Progenitor cell of endocrine pancreas (in vitro differentiated cells): ENCODE measurements at regions not wholly inside any gene's neighbourhood (a gene's known extent, or its start where the extent isn't known, plus 50 kb on each side); places are given as distances from the start of the nearest gene placed in this dataset.

Source experiments
- DNase-seq: peaks from one replicate; pipeline ENCODE4 v3.0.0; 2021; ENCODE audit warnings: low spot score; ENCODE audit not compliant: unreplicated experiment
- H3K27ac Mint-ChIP-seq: 2 replicates; pipeline ENCODE4 v1.8.0; 2021; ENCODE audit warnings: mild to moderate bottlenecking, moderate library complexity, mixed read lengths
- H3K27me3 Mint-ChIP-seq: 2 replicates; pipeline ENCODE4 v1.8.0; 2021; ENCODE audit warnings: mixed read lengths
- H3K36me3 Mint-ChIP-seq: 2 replicates; pipeline ENCODE4 v1.8.0; 2022; ENCODE audit warnings: mixed read lengths; ENCODE audit not compliant: insufficient read depth
- H3K4me1 Mint-ChIP-seq: 2 replicates; pipeline ENCODE4 v1.8.0; 2021; ENCODE audit warnings: low read depth, mixed read lengths
- H3K4me3 Mint-ChIP-seq: 2 replicates; pipeline ENCODE4 v1.8.0; 2021; ENCODE audit warnings: low read depth, mild to moderate bottlenecking, moderate library complexity, mixed read lengths
- H3K9me3 Mint-ChIP-seq: 2 replicates; pipeline ENCODE4 v1.8.0; 2021; ENCODE audit warnings: low read depth, mixed read lengths
- CTCF ChIP-seq: fragments of 200-600 bp; sonication (generic); IDR thresholded peaks from one replicate; pipeline ENCODE4 v1.5.0; 2021; ENCODE audit warnings: antibody characterized with exemption, mild to moderate bottlenecking; ENCODE audit not compliant: unreplicated experiment

- peaks cover 43% of the 10 kb centered on the region for H3K36me3 Mint-ChIP-seq
- no peak overlapping the region for H3K4me3 Mint-ChIP-seq
- TF ChIP-seq CTCF: no peak
- no peak overlapping the region for H3K27ac Mint-ChIP-seq
- H3K27me3 Mint-ChIP-seq: no peaks in the 10 kb centered on the region
- peaks cover 13% of the 10 kb centered on the region for H3K9me3 Mint-ChIP-seq
- DNase-seq: no peak
- no peaks in the 10 kb centered on the region for H3K4me1 Mint-ChIP-seq
Measured at GRCh38 chr20:19807946-19808330, 49.9 kb downstream of the RIN2 start.

GRCh38 chr20:19808498-19808897 is 50.4 kb downstream of the RIN2 start:
- Mint-ChIP-seq H3K4me1 (no peaks in the 10 kb centered on the region), H3K27me3 (no peaks in the 10 kb centered on the region), H3K27ac (no peak overlapping the region), H3K36me3 (peaks cover 37% of the 10 kb centered on the region), H3K4me3 (no peak overlapping the region), H3K9me3 (peaks cover 10% of the 10 kb centered on the region)
- DNase-seq: no peak
- no peak for TF ChIP-seq CTCF

- no peaks in the 10 kb centered on the region for H3K27me3 Mint-ChIP-seq
- no peak overlapping the region for H3K27ac Mint-ChIP-seq
- H3K4me1 Mint-ChIP-seq: no peaks in the 10 kb centered on the region
- H3K4me3 Mint-ChIP-seq: no peak overlapping the region
- no peak for TF ChIP-seq CTCF
- H3K36me3 Mint-ChIP-seq: peaks cover 27% of the 10 kb centered on the region
- peaks cover 5% of the 10 kb centered on the region for H3K9me3 Mint-ChIP-seq
- DNase-seq: no peak
Measured at GRCh38 chr20:19809505-19809904, 51.4 kb downstream of the RIN2 start.

GRCh38 chr20:19811231-19811630 is 53.2 kb downstream of the RIN2 start:
- peaks cover 3% of the 10 kb centered on the region for H3K4me1 Mint-ChIP-seq
- no peak overlapping the region for H3K27ac Mint-ChIP-seq
- TF ChIP-seq CTCF: no peak
- peaks cover 15% of the 10 kb centered on the region for H3K36me3 Mint-ChIP-seq
- no peak overlapping the region for H3K4me3 Mint-ChIP-seq
- no peak for DNase-seq
- H3K9me3 Mint-ChIP-seq: no peaks in the 10 kb centered on the region
- no peaks in the 10 kb centered on the region for H3K27me3 Mint-ChIP-seq

- no peak for TF ChIP-seq CTCF
- Mint-ChIP-seq H3K4me1 (peaks cover 3% of the 10 kb centered on the region), H3K36me3 (peaks cover 17% of the 10 kb centered on the region), H3K27ac (no peak overlapping the region), H3K4me3 (no peak overlapping the region), H3K27me3 (no peaks in the 10 kb centered on the region), H3K9me3 (no peaks in the 10 kb centered on the region)
- DNase-seq: no peak
Measured at GRCh38 chr20:19812056-19812455, 54.0 kb downstream of the RIN2 start.
